ENCODE measurements at regions not wholly inside any gene's neighbourhood (a gene's known extent, or its start where the extent isn't known, plus 50 kb on each side); places are given as distances from the start of the nearest gene placed in this dataset.

GRCh38 chr18:76767954-76768353 lies 54.4 kb upstream of the ZNF236 start (continued):
- TF ChIP-seq ZNF610 (tag by site-specific recombination; IDR thresholded peaks at IDR 0.05; ENCODE audit: borderline replicate concordance) (no peak), SCRT2 (tag by site-specific recombination; IDR thresholded peaks at IDR 0.05) (no peak), ZNF585B (tag by site-specific recombination; IDR thresholded peaks at IDR 0.05) (no peak), GLIS1 (tag by site-specific recombination; IDR thresholded peaks at IDR 0.05) (no peak), SCRT1 (tag by site-specific recombination; IDR thresholded peaks at IDR 0.05; ENCODE audit: borderline replicate concordance) (no peak), ZNF311 (tag by site-specific recombination; IDR thresholded peaks at IDR 0.05; ENCODE audit: borderline replicate concordance) (no peak), YY1 (tag by site-specific recombination; IDR thresholded peaks at IDR 0.05) (no peak), HOXC10 (CRISPR knock-in tag; IDR thresholded peaks at IDR 0.05) (no peak), ZNF155 (tag by site-specific recombination; IDR thresholded peaks at IDR 0.05) (no peak), PRDM10 (tag by site-specific recombination; IDR thresholded peaks at IDR 0.05) (no peak)

- POLR2A ChIA-PET = no interaction called here
These were observed 55.9 kb upstream of the ZNF236 start for GRCh38 chr18:76766429-76766828.

GRCh38 chr18:76765649-76766048 lies 56.7 kb upstream of the ZNF236 start:
- Histone ChIP-seq H3K27ac (ENCODE audit: extremely low read depth, low read depth, low read length) (no peak overlapping the region), H3K9me3 (ENCODE audit: control insufficient read depth, insufficient read depth, low read depth, low read length) (no peaks in the 10 kb centered on the region; the same call in 1 of the 2 replicates), H3K4me3 (ENCODE audit: low read depth, low read length) (no peak overlapping the region), H3K36me3 (ENCODE audit: control insufficient read depth in 2 of 2, insufficient read depth in 1 of 2, low read length in 2 of 2) (no peaks in the 10 kb centered on the region), H3K4me1 (ENCODE audit: control insufficient read depth, insufficient read depth, low read length) (no peaks in the 10 kb centered on the region)
- CTCF ChIA-PET = interaction anchor here (0.7 kb wide), 1 partner anchor 14 kb away, joined by 6 read pairs; no protein-coding TSS in a partner anchor
- no peak for TF ChIP-seq HOXD13 (CRISPR knock-in tag; IDR thresholded peaks at IDR 0.05; ENCODE audit: borderline replicate concordance)
- no peak for TF ChIP-seq YY1 (tag by site-specific recombination; IDR thresholded peaks at IDR 0.05)
- TF ChIP-seq ZNF311 (tag by site-specific recombination; IDR thresholded peaks at IDR 0.05; ENCODE audit: borderline replicate concordance) = no peak
- TF ChIP-seq ZNF449 (tag by site-specific recombination; IDR thresholded peaks at IDR 0.05) = no peak
- TF ChIP-seq REPIN1 (tag by site-specific recombination; IDR thresholded peaks at IDR 0.05; ENCODE audit: low read depth) = no peak
- no peak for TF ChIP-seq ZNF549 (tag by site-specific recombination; IDR thresholded peaks at IDR 0.05)
- TF ChIP-seq PRDM1 (tag by site-specific recombination; IDR thresholded peaks at IDR 0.05) = no peak
- no peak for TF ChIP-seq GLIS1 (tag by site-specific recombination; IDR thresholded peaks at IDR 0.05)
- no peak for TF ChIP-seq ZNF132 (tag by site-specific recombination; IDR thresholded peaks at IDR 0.05; ENCODE audit: borderline replicate concordance)
- no peak for TF ChIP-seq ZNF792 (tag by site-specific recombination; IDR thresholded peaks at IDR 0.05)
- TF ChIP-seq ZBTB44 (tag by site-specific recombination; IDR thresholded peaks at IDR 0.05) = no peak
- TF ChIP-seq ZNF214 (tag by site-specific recombination; IDR thresholded peaks at IDR 0.05; ENCODE audit: borderline replicate concordance) = no peak
- no peak for TF ChIP-seq RBAK (tag by site-specific recombination; IDR thresholded peaks at IDR 0.05)
- TF ChIP-seq ZNF600 (tag by site-specific recombination; IDR thresholded peaks at IDR 0.05) = no peak
- no peak for TF ChIP-seq ZNF169 (tag by site-specific recombination; IDR thresholded peaks at IDR 0.05)
- TF ChIP-seq ZNF791 (tag by site-specific recombination; IDR thresholded peaks at IDR 0.05) = no peak
- POLR2A ChIA-PET = no interaction called here

More at GRCh38 chr18:76766429-76766828, 55.9 kb upstream of the ZNF236 start:
- Histone ChIP-seq H3K36me3 (ENCODE audit: control insufficient read depth in 2 of 2, insufficient read depth in 1 of 2, low read length in 2 of 2) (no peaks in the 10 kb centered on the region), H3K9me3 (ENCODE audit: control insufficient read depth, insufficient read depth, low read depth, low read length) (no peaks in the 10 kb centered on the region; the same call in 1 of the 2 replicates), H3K27ac (ENCODE audit: extremely low read depth, low read depth, low read length) (no peak overlapping the region), H3K4me3 (ENCODE audit: low read depth, low read length) (no peak overlapping the region), H3K4me1 (ENCODE audit: control insufficient read depth, insufficient read depth, low read length) (no peaks in the 10 kb centered on the region)
- CTCF ChIA-PET = no interaction called here
- TF ChIP-seq ZNF433 (tag by site-specific recombination; IDR thresholded peaks at IDR 0.05; ENCODE audit: low read depth) (no peak), AEBP2 (tag by site-specific recombination; IDR thresholded peaks at IDR 0.05; ENCODE audit: borderline replicate concordance) (no peak), ZNF175 (tag by site-specific recombination; IDR thresholded peaks at IDR 0.05) (no peak), ZNF311 (tag by site-specific recombination; IDR thresholded peaks at IDR 0.05; ENCODE audit: borderline replicate concordance) (no peak)

Data from HEK293 (cell line).